Muscle of arm (tissue), 1 donor: ENCODE measurements at regions not wholly inside any gene's neighbourhood (a gene's known extent, or its start where the extent isn't known, plus 50 kb on each side); places are given as distances from the start of the nearest gene placed in this dataset.
"Not testable (repeated sequence)": the region's sequence is repeated elsewhere in the genome, so short reads cannot be mapped to it uniquely, and the experiment has no call there.

Experiments
- DNase-seq: peaks from one replicate; pipeline ENCODE4 v3.0.0-alpha.2; 2013

DNA sequence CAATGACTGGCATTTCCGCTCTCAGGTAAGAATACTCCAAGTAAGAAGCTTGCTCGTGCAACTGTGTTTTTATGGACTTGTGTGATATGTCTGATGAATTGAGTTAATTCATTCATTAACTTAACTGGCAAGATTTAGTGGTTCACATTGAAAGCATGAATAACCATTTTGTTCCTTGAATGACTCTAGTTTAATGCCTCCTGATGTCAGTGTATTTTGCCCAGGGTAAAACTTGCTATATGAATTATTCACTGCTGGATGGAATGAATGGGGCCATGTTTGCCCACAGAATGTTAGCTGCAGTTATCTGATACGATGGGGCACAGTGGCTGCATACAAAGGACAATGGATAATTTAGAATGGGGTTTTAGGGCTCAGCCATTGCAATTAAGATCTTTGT lies 124.1 kb downstream of the ZNF365 start:
- no peak for DNase-seq

DNA sequence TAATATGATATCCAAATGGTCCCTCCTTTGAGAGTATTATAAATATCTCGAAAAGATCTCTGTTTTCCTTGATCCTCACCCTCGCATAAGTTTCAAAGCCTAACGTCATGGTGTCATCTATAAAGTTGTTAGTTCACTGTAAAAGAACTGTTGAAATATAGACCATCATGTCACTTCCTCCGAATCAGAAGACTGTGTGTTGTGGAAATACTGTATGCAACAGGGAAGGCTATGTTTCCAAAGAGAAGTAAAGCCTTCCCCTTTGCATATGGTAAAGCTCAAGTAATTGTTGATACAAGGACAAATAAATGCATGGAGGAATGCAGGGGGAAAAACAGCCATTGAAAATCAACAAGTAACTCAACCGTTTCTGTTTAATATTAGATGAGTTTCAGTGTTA lies 125.9 kb downstream of the ZNF365 start:
- not testable (repeated sequence) for DNase-seq

DNA sequence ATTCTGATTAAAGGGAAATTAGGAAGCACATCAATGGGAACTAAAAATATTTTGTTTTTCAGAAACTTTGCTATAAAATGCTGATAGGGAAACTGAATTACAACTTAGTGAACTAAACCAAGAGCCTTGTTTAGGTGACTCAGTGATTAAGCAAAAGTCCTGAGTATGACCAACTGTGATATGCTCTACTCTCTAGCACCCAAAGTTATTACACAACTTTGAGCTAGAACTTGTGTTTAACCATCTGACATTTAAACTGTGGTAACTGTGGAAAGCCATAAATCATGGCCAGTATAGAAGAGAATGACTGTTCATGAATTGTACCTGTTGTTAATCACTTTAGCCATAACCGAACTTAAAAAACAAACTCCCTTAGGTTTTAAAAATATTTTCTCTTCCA lies 127.4 kb downstream of the ZNF365 start:
- DNase-seq, result no peak

DNA sequence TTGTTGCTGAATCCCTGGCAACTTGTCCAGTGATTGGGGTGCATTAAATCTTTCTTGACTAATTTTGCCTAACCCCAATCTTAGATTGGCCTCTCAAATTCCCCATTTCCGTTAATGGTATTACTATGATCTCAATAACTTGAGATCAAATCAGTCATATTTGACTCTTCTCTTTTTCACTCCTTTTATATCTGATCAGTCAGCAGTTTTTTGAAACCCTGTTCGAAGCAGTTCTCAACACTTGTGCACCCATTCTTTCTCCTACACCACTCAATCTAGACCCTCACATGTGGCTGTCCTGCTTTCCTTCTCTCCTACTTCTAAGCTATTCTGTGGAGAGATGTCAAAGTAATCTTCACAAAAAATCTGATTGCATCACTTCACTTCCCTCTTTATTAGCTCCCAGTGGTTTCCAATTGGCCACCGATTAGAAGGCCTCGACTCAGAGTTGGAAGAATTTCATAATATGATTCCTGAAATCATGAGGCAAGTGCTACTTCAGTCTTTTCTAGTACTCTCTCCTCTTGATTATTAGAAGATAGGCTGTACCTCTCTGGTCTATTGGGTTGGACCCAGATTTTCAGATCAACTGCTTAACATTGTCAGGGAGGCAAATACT lies 128.9 kb downstream of the ZNF365 start:
- no peak for DNase-seq

DNA sequence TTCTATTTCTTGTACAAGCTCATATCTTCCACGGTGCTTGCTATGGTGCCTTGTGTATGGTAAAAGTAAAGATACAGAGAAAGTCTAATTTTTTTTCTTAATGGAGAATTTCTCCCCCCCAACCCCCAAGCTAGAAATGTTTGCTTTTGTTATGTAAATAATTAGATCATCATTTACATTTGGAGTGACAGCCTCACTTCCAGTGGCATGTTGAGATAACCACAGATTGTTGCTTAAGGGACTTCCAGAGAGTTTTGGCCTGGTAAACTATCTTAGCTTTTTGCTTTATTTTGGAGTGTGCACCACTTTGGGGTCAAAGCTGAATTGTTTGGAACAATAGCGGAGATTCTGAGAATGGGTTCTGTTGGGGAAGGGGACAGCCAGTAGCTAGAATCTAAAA lies 129.7 kb downstream of the ZNF365 start:
- no peak for DNase-seq

DNA sequence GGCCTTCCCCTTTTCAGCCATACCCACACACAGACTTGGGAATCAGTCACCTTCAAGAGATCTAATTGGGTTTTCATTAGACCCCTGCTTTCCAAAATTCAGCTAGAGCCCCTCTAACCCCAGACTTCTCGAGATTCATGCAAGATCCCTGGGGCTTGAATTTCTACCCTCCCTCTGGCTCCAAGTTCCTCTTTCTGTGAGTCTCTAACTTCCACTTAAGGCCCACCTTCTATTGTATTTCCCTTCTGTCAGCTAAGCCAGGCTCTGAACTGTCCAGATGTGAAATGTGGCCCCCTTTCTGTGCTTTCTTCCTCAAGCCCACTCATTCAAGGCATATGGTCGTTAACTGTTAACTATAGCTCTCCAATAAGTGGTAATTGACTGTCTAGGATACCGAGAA lies 132.2 kb downstream of the ZNF365 start:
- no peak for DNase-seq

DNA sequence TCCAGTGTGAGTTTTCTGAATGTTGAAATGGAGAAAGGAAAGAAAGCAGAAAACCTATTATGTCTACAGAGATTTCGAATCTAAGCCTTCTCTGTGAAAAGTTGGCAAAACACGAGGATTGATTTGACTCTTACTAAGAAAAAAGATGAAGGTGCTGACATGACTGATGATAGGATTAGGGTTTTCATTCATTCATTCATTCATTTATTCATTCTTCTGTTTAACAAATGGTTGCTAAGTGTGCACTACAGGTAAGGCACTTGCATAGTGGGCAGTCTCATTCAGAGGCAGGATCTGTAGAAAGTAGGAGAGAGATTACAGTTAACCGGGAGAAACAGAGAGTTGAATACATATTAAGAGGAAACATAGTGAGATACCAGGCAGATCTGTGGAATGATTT lies 137.1 kb downstream of the ZNF365 start:
- DNase-seq, result no peak

DNA sequence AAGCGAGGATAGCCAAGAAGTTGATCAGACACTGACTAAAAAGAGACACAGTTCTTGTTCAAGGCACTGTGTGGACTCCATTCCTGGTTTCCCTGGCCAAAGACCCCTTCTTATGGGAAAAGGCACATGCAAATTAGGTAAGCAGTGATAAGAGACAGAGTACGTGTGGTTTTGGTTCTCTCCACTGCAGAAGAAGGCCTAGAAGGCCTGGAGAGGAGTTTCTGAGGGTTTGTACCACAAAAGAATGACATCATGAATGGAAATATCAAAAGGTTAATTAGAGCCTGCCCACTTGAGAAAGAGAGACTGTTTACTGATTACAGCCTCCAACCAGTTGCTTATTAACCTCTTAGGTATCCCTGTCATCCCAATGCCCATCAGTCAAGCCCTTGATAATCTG lies 137.5 kb downstream of the ZNF365 start:
- no peak for DNase-seq

DNA sequence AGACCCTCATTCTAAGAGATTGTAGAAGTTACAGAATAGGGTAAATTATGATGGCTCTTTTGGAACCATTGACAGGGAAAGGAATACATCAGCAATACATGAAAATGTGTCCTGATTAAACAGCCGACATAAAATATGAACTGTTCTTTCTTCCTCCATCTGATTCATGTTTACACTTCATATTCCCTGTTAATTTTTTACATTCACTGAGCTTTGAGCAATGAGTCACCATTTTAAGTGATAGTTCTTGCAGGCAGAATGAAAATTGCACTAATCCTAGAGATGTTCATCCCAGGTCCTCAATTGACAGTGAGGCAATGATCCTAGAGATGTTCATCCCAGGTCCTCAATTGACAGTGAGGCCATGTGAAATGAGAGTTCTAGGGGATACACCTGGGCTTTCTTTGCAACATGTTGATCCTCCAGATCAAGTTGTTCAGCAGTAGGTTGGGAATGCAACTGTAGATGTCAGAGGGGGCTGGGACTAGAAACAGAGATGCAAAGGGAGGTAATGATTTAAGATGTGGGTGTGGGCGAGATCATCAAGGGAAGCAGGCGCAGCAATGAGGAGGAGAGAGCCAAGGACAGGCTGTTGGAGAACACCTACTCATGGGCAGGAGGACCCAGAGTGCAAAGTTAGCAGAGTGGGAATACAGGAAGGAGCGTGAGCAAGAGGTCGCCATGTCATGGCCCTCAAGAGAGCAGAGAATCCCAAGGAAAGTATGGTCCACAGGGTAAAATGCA lies 138.7 kb downstream of the ZNF365 start:
- no peak for DNase-seq

DNA sequence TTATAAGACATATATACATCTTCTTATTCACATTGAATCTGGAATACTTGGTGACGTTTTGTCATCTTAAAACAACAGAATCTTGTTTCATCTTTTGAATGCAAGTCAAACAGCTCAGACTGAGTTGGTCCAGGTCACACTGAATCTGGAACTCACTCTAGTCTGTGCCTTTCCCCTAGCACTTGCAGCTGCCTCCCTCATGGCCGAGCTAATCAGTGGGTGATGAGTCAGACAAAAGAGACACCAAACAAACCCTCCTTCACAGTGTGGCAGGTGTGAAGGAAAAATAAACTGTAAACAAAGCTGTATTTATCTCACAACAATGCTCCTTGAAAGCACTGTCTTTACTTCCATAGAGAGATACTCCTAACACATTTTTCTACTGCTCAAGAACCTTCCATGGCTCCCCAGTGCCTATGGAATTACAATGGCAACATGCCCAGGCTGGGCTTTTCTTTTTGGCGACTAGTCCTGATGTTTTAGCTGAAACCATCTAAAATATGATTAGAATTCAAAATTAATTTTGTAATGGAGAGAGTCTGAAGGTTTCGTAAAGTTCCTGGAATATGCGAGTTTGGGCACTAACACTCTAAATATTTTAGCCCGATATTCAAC lies 140.0 kb downstream of the ZNF365 start:
- DNase-seq, result no peak

DNA sequence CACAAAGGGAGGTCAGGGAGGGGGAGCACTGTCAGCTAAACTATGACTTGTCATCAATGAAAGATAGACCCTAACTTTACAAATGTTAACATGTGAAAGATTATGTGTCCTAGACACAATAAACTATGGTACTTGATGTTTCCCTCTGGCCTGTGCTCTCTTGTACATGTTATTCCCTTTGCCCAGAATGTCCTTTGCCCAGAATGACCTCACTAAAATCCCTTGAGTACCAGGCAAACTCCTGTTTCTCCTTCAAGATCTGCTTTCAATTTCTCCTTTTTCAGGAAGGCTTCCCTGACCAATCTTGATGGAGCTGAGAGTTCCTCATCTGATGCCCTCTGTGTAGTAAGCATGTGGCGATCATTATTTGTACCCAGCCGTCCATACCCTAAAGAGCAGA lies 143.1 kb downstream of the ZNF365 start:
- DNase-seq, result no peak

DNA sequence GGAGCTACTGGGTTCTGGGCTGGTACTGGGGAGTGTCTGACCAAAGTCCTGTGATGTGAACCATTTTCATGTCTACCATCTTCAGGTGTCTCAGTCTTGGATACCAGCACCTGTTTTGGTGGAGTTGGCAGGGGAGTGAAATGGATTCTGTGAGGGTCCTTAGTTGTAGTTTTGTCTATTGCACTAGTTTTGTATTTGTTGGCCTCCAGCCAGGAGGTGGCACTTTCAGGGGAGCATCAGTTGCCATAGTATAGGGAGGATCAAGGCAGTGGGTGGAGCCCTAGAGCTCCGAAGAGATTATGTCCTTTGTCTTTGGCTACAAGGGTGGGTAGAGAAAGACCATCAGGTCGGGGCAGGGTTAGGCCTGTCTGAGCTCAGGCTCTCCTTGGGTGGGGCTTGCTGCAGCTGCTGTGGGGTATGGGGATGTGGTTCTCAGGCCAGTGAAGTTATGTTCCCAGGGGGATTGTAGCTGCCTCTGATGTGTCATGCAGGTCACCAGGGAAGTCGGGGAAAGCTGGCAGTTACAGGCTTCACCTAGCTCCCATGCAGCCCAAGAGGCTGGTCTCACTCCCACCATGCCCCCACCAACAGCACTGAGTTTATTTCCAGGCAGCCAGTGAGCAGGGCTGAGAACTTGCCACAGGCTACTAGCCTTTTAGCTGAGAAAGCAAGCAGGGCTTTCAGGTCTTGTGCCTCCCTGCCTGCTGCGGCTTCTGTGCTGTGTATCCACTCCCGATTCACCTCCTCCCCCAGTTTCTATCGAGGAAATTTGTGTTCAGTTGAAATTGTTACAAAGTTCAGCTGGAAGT lies 153.1 kb downstream of the ZNF365 start:
- DNase-seq, result no peak

DNA sequence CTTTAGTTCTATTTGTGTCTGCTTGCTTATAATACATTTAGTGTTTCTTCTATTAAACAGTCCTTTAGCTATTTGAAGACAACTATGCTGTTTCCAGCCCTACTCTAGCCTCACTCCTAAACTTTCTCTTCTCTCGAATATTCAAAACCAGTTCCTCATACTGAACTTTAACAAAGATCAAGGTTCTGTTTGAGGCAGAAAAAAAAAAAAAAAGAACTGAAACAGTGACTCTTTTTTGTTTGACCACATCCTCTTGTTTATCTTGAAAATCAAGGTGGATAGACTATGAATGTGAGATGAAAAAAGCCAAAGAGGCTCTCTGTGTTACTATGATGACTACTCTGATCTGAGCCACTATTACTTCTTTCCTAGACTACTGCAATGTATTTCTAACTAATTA lies 154.3 kb downstream of the ZNF365 start:
- no peak for DNase-seq

DNA sequence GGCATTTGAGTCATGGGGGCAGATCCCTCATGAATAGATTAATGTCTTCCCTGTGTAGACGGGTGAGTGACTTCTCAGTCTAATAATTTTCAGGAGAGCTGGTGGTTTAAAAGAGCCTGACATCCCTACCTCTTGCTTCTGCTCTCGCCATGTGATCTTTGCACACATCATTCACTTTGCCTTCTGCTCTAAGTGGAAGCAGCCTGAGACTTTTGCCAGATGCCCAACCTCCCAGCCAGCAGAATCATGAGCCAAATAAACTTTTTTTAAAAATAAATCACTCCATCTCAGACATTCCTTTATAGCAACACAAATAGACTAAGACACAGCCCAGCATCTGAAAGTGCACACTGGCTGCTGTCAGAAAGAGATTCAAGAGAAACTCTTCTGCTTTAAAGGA lies 155.2 kb downstream of the ZNF365 start:
- no peak for DNase-seq

DNA sequence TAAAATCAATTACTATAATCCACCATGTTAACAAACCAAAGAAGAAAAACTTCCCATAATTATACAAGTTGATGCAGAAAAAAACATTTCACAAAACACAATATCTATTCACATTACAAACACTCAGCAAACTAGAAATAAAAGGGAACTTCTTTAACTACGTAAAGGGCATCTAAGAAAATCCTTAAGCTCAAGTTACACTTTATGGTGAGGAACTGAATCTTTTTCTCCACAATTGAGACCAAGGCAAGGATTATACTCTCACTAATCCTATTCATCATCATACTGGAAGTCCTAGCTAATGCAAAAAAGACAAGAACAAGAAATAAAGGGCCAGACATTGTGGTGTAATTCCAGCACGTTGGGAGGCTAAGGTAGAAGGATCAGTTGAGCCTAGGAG lies 159.9 kb downstream of the ZNF365 start:
- no peak for DNase-seq

DNA sequence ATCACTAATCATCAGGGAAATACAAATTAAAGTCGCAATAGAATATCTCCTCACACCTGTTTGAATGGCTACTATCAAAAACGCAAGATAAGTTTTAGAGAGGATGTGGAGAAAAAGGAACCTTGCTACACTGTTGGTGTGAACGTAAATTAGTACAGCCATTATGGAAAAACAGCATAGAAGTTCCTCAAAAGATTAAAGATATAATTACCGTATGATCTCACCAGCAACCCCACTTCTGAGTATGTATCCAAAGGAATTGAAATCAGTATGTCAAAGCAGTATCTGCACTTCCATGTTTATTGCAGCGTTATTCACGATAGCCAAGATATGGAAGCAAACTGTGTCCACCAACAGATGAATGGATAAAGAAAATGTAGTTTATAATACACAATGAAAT lies 164.4 kb downstream of the ZNF365 start:
- DNase-seq, result no peak

DNA sequence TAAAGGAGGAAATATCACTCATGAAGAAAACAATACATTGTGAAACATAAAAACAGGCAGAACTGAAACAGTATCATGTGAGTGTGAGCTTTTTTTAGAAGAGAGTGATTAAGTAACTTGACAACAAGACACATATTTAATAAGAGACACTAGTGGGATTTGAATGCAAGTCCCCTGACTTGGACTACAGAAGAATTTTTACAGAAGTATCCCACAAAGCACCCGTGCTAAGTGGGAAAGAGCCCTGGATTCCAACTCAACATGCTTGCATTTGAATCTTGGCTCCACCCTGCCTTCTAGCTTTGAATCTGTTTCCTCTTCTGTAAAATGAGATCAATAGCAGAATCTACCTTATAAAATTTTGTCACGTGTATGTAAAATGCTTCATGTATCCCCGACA lies 166.2 kb downstream of the ZNF365 start:
- DNase-seq, result no peak

DNA sequence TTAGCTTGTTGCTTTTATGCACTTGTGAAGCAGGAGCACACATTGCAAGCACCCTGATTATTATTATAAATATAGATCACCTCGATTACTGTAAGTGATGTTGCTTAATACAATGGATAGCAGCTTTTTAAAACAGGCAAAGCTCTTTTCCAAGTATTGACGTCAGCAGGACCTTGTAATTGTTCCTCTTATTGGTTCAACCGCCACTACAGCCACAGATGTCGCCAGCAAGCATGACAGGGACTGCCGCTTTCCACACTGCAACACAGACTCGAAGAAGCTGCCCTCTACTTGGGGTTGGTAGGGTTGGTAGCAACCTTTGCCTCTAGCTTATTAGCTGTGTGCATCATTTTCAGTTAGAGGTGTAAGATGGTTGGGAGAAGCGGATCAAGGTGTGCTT lies 167.6 kb downstream of the ZNF365 start:
- no peak for DNase-seq

DNA sequence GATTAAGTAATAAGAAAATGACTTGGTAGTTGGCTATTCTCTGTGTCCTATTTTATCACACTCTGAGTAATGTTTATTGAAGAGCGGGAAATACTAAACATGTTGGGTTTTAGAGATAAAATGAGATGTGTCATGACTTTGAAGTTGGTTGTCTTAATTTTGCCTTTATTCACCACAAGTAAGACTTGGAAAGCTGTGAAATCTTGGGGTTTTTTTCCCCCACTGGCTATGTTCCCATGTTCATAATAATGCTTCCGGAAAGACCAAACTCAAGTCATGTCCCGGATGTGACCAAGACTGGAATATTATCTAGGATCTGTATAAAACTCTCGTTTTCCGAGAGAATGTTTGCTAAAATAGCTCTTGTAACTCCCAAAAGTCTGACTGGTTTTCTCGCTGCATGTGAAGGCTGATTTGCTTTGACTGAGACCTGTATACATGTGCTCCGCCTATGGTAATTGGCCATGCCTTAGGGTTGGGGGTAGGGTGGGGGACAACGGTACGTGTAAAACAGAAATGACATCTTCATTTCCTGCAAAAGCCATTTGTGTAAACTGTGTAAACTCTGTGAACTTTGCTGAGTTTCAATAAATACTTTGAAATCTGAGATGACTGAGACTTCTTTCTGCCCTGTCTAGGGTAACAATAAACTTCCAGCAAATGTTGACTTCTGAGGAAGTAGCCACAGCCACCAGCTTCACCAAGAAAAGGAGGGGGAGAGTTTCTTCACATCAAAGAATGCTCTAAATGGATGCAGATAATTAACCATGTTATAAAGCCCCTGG lies 169.6 kb downstream of the ZNF365 start:
- no peak for DNase-seq

DNA sequence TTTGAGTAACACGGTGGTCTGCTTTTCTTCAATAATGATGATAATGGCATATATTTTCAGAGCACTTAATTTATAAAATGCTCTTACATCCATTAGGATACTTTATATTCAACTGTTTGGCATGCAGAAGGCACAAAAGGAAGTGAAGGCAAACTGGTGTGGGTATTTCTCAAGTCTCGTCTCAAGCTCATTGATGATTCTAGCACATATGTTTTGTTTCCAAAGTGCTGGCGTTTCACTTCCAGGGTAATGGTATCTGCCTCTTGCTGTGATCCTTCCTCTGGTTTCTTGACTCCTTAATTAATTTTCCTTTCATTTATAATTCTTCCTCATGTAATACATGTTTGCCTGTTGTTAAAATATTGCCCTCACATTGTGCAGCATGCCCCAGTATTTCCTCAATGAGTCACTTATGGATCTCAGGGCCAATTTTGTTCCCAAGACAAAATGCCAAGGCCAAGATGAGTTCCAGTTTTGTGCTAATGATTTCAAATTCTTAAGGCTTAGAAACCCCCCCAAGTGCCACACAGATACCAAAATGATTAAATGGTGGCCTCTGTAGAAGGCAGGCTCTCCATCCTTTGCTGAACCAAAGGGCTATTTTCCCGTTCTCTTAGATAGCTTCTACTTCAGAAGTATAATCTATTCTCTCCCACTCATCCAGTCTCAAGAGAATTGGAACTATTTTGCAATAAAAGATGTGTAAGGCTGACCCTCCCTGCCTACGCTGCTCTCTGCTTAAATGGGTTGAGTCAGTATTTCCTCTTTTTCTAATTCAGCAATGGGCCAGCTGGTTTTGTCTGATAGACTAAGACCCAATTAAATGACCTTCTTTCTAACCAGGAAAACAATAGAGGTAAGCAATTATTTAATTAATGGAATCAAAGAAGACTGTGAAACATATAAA lies 171.2 kb downstream of the ZNF365 start:
- DNase-seq, result no peak

DNA sequence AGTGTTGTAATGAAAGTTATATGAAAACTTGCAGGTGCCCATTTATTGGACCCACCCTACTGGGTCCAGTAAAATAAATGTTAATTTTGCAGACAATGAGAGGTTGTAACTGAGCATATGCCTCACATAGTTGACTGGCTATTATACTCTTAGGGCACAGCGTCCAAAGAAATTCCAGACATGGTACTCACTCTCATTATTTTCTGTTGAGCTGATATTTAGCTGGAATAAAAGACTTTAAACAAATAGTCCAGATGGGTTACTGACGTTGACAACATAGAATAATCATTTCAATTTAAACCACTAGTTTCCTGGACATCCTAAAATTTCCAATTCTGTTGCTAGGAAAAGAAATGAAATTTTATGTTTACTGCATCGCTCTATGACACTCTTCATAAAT lies 174.5 kb downstream of the ZNF365 start:
- no peak for DNase-seq
